Astrocyte of the spinal cord (primary cell): ENCODE measurements at regions not wholly inside any gene's neighbourhood (a gene's known extent, or its start where the extent isn't known, plus 50 kb on each side); places are given as distances from the start of the nearest gene placed in this dataset.

ENCODE experiments used
- DNase-seq: peaks from one replicate; pipeline ENCODE4 v3.0.0; 2011; ENCODE audit warnings: low read depth, low spot score
- H3K4me3 ChIP-seq: 2 replicates; pipeline ENCODE4 v1.5.1; 2011; ENCODE audit warnings: low read depth, mild to moderate bottlenecking, low read length, moderate library complexity
- in situ Hi-C: cut with HindIII; loops from 2 replicates; pipeline ENCODE4 v1.10.0; 2017; ENCODE audit warnings: low sequenced_read_pairs
- TF ChIP-seq, protein P1 (sequence below): IDR thresholded peaks from 2 replicates; pipeline ENCODE4 v1.5.1; 2012; ENCODE audit warnings: low read depth, mild to moderate bottlenecking, low read length, inconsistent platforms

DNA sequence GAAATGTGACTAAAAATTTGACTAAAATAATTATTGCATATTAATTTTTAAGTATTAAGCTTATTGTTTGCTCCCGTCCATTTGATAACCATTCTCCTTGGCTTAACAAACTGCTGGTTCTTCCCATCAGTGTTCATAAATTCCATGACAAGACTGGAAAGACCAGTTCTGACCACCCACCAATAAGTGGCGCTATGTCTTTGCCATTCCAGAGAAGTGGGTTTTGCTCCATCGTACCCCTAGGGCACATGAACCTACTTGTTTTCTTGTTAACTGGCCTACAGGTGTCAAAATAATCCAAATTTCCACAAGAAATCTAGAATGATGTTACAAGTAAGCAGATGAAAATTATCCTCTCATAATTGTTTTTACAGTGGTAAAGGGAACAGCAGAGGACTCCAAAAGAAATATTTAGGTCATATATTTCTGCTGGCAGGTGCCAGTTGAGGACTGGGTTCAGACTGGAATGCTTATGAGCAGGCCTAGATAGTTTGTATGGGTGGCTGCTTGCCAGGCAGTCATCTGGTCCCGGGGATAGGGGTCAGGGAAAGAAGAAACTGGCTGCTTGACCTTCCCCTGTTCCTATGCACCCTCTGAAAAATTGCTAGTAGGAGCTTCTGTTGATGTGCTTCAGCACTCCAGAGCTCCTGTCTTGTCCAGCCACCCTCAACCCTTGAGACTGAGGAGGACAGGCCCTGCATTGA, 283.1 kb upstream of the ADAMTSL1 start:
- H3K4me3 ChIP-seq = no peak overlapping the region
- TF ChIP-seq, protein P1, sequence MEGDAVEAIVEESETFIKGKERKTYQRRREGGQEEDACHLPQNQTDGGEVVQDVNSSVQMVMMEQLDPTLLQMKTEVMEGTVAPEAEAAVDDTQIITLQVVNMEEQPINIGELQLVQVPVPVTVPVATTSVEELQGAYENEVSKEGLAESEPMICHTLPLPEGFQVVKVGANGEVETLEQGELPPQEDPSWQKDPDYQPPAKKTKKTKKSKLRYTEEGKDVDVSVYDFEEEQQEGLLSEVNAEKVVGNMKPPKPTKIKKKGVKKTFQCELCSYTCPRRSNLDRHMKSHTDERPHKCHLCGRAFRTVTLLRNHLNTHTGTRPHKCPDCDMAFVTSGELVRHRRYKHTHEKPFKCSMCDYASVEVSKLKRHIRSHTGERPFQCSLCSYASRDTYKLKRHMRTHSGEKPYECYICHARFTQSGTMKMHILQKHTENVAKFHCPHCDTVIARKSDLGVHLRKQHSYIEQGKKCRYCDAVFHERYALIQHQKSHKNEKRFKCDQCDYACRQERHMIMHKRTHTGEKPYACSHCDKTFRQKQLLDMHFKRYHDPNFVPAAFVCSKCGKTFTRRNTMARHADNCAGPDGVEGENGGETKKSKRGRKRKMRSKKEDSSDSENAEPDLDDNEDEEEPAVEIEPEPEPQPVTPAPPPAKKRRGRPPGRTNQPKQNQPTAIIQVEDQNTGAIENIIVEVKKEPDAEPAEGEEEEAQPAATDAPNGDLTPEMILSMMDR = no peak
- DNase-seq = no peak
- in situ Hi-C loops = no loop called here

GRCh38 chr9:18194316-18194715, 279.6 kb upstream of the ADAMTSL1 start:
- TF ChIP-seq, protein P1 = no peak
- H3K4me3 ChIP-seq = no peak overlapping the region
- DNase-seq = no peak
- in situ Hi-C loops = no loop called here

DNA sequence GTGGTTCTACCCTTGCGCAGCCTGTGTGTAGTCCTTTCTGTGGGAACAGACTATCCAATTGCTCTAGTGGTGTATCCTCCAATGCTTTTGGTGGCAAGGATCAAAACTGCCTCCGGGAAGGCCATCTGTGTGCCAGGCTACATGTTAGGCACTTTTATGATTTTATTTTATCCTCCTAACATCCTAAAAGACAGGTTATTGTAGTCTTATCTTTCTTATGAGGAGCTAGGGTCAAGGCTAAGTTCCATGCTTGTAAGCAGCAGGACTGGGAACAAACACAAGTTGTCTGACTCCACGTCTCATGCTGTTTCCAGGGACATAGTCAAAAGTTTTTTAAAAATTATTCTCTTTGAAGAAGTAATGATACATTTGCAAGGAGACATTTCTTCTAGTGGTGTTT, 278.7 kb upstream of the ADAMTSL1 start:
- DNase-seq = no peak
- TF ChIP-seq, protein P1 = no peak
- in situ Hi-C loops = no loop called here
- H3K4me3 ChIP-seq = no peak overlapping the region

DNA sequence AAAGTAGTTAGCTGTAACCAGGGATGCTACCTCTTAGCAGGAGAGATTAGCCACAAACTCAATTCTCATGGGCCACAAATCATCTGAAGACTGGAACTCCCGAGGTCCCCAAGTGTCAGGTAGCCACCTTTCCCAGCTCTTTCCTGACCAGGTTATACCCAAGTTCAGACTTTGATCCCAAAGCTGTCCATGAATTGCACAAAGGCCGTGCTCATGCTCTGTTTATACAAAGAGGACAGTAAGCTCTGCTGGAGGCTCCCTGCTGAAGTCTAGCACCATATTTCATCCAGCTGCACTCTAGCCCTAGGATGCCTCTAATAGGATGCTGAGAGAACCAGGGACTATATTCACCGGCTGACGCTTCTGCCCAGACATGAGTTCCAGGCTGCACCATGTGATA, 271.0 kb upstream of the ADAMTSL1 start:
- in situ Hi-C loops = no loop called here
- H3K4me3 ChIP-seq = no peak overlapping the region
- TF ChIP-seq, protein P1 = no peak
- DNase-seq = no peak

DNA sequence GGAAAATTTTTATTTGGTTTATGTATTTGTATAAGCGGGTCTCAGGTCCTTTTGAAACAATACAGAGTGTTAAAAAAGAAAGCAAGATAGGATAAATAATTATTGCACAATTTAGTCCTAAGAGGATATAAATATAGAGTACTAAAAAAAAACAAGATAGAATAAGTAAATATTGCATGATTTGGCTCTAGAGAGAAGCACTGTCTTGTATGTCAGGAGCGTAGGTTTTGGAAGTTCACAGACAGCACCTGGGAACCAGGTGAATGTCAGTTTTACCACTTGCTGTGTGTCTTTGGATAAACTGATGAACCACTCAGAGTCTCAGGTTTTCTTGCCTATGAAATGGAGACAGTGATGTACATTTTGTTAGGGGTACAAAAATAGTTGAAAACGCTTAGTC, 266.2 kb upstream of the ADAMTSL1 start:
- DNase-seq = no peak
- no peak overlapping the region for H3K4me3 ChIP-seq
- TF ChIP-seq, protein P1 = no peak
- in situ Hi-C loops = no loop called here

GRCh38 chr9:18208166-18209059, 265.5 kb upstream of the ADAMTSL1 start:
- in situ Hi-C loops = no loop called here
- no peak overlapping the region for H3K4me3 ChIP-seq
- DNase-seq = peak; percentile 29
- TF ChIP-seq, protein P1 = peak; percentile 56
